ENCODE measurements at regions not wholly inside any gene's neighbourhood (a gene's known extent, or its start where the extent isn't known, plus 50 kb on each side); places are given as distances from the start of the nearest gene placed in this dataset.

- DNase-seq (ENCODE audit: low spot score), result no peak
- no peak overlapping the region for H4K91ac ChIP-seq (ENCODE audit: low read depth, low read length, poor library complexity)
- no peak overlapping the region for H2AFZ ChIP-seq (ENCODE audit: low read length)
- no peak overlapping the region for H4K8ac ChIP-seq (ENCODE audit: low read depth, low read length)
- H3K4ac ChIP-seq (ENCODE audit: low read length), result no peak overlapping the region
- H3K27me3 ChIP-seq (ENCODE audit: control insufficient read depth in 3 of 3, insufficient read depth in 3 of 3, low read depth in 1 of 3, low read length in 3 of 3), result no peaks in the 10 kb centered on the region
- no peak overlapping the region for H2BK5ac ChIP-seq (ENCODE audit: low read length)
- no peak overlapping the region for H3K14ac ChIP-seq (ENCODE audit: low read length)
- no peak overlapping the region for H3K4me2 ChIP-seq (ENCODE audit: insufficient read depth, low read length, poor library complexity, severe bottlenecking)
- H3K18ac ChIP-seq (ENCODE audit: low read length), result no peak overlapping the region
- H3K4me3 ChIP-seq (ENCODE audit: low read length in 2 of 2), result no peak overlapping the region
- WGBS, 2 donors (ENCODE audit: extremely low coverage in 2 of 2, insufficient read length in 2 of 2, insufficient replicate concordance in 1 of 2), result no CpG with 5 or more reads among the region's 4 CpGs
- H3K9me3 ChIP-seq (replicated peaks in 1 of 2; ENCODE audit: control insufficient read depth in 2 of 2, insufficient read depth in 1 of 2, low read depth in 1 of 2, low read length in 2 of 2), result no peaks in the 10 kb centered on the region
- peaks cover 0 to 6% of the 10 kb centered on the region in 2 donors for H3K4me1 ChIP-seq (ENCODE audit: control insufficient read depth in 2 of 2, insufficient read depth in 1 of 2, low read depth in 1 of 2, low read length in 2 of 2)
- H3K23ac ChIP-seq (ENCODE audit: low read depth, low read length, poor library complexity), result no peak overlapping the region
- no peaks in the 10 kb centered on the region for H3K36me3 ChIP-seq (replicated peaks in 1 of 2; ENCODE audit: control insufficient read depth in 2 of 2, insufficient read depth in 2 of 2, low read length in 2 of 2)
- H2BK12ac ChIP-seq (ENCODE audit: low read length), result no peak overlapping the region
- no peak overlapping the region for H3K9ac ChIP-seq (ENCODE audit: low read depth, low read length, poor library complexity)
- no peak overlapping the region for H2AK5ac ChIP-seq (ENCODE audit: low read depth, low read length)
- H2BK120ac ChIP-seq (ENCODE audit: low read depth, low read length), result no peak overlapping the region
- H3K79me1 ChIP-seq (ENCODE audit: low read depth, low read length), result no peaks in the 10 kb centered on the region
- no peak overlapping the region for H2BK15ac ChIP-seq (ENCODE audit: low read length)
- H3K27ac ChIP-seq (replicated peaks; ENCODE audit: low read length), result no peak overlapping the region
Observed at GRCh38 chr20:60565083-60565482, 606.9 kb downstream of the CDH26 start.

- WGBS, 2 donors (ENCODE audit: extremely low coverage in 2 of 2, insufficient read length in 2 of 2, insufficient replicate concordance in 1 of 2), result no CpG with 5 or more reads among the region's 5 CpGs
- H3K9me3 ChIP-seq (replicated peaks in 1 of 2; ENCODE audit: control insufficient read depth in 2 of 2, insufficient read depth in 1 of 2, low read depth in 1 of 2, low read length in 2 of 2), result no peaks in the 10 kb centered on the region
- no peaks in the 10 kb centered on the region for H3K79me1 ChIP-seq (ENCODE audit: low read depth, low read length)
- H2BK12ac ChIP-seq (ENCODE audit: low read length), result no peak overlapping the region
- no peak overlapping the region for H4K91ac ChIP-seq (ENCODE audit: low read depth, low read length, poor library complexity)
- H2AK5ac ChIP-seq (ENCODE audit: low read depth, low read length), result peak overlapping the region; percentile 33
- H2AFZ ChIP-seq (ENCODE audit: low read length), result no peak overlapping the region
- peak overlapping the region; percentile 6 for H2BK15ac ChIP-seq (ENCODE audit: low read length)
- H3K4me2 ChIP-seq (ENCODE audit: insufficient read depth, low read length, poor library complexity, severe bottlenecking), result no peak overlapping the region
- no peak overlapping the region for H4K8ac ChIP-seq (ENCODE audit: low read depth, low read length)
- H3K4me1 ChIP-seq (ENCODE audit: control insufficient read depth in 2 of 2, insufficient read depth in 1 of 2, low read depth in 1 of 2, low read length in 2 of 2), result peaks cover 0 to 6% of the 10 kb centered on the region in 2 donors
- H3K4ac ChIP-seq (ENCODE audit: low read length), result no peak overlapping the region
- DNase-seq (ENCODE audit: low spot score), result no peak
- H3K27ac ChIP-seq (replicated peaks; ENCODE audit: low read length), result no peak overlapping the region
- H3K14ac ChIP-seq (ENCODE audit: low read length), result no peak overlapping the region
- no peaks in the 10 kb centered on the region for H3K36me3 ChIP-seq (replicated peaks in 1 of 2; ENCODE audit: control insufficient read depth in 2 of 2, insufficient read depth in 2 of 2, low read length in 2 of 2)
- no peak overlapping the region for H2BK5ac ChIP-seq (ENCODE audit: low read length)
- no peak overlapping the region for H3K18ac ChIP-seq (ENCODE audit: low read length)
- H3K9ac ChIP-seq (ENCODE audit: low read depth, low read length, poor library complexity), result no peak overlapping the region
- H3K4me3 ChIP-seq (ENCODE audit: low read length in 2 of 2), result no peak overlapping the region
- no peaks in the 10 kb centered on the region for H3K27me3 ChIP-seq (ENCODE audit: control insufficient read depth in 3 of 3, insufficient read depth in 3 of 3, low read depth in 1 of 3, low read length in 3 of 3)
- H2BK120ac ChIP-seq (ENCODE audit: low read depth, low read length), result no peak overlapping the region
- no peak overlapping the region for H3K23ac ChIP-seq (ENCODE audit: low read depth, low read length, poor library complexity)
Observed at GRCh38 chr20:60565551-60565950, 607.3 kb downstream of the CDH26 start.

GRCh38 chr20:60569116-60569515 is 610.9 kb downstream of the CDH26 start:
- H3K4me2 ChIP-seq (ENCODE audit: insufficient read depth, low read length, poor library complexity, severe bottlenecking), result no peak overlapping the region
- H3K36me3 ChIP-seq (replicated peaks in 1 of 2; ENCODE audit: control insufficient read depth in 2 of 2, insufficient read depth in 2 of 2, low read length in 2 of 2), result no peaks in the 10 kb centered on the region
- no peak for DNase-seq (ENCODE audit: low spot score)
- H2BK120ac ChIP-seq (ENCODE audit: low read depth, low read length), result no peak overlapping the region
- H4K8ac ChIP-seq (ENCODE audit: low read depth, low read length), result no peak overlapping the region
- H3K9me3 ChIP-seq (replicated peaks in 1 of 2; ENCODE audit: control insufficient read depth in 2 of 2, insufficient read depth in 1 of 2, low read depth in 1 of 2, low read length in 2 of 2), result peaks cover 0 to 2% of the 10 kb centered on the region in 2 donors
- no peak overlapping the region for H3K14ac ChIP-seq (ENCODE audit: low read length)
- H3K79me1 ChIP-seq (ENCODE audit: low read depth, low read length), result no peaks in the 10 kb centered on the region
- H2BK5ac ChIP-seq (ENCODE audit: low read length), result no peak overlapping the region
- no peak overlapping the region for H3K9ac ChIP-seq (ENCODE audit: low read depth, low read length, poor library complexity)
- no peak overlapping the region for H2BK15ac ChIP-seq (ENCODE audit: low read length)
- no peak overlapping the region for H3K27ac ChIP-seq (replicated peaks; ENCODE audit: low read length)
- no CpG with 5 or more reads among the region's 6 CpGs for WGBS, 2 donors (ENCODE audit: extremely low coverage in 2 of 2, insufficient read length in 2 of 2, insufficient replicate concordance in 1 of 2)
- no peak overlapping the region for H3K23ac ChIP-seq (ENCODE audit: low read depth, low read length, poor library complexity)
- no peak overlapping the region for H3K4ac ChIP-seq (ENCODE audit: low read length)
- no peak overlapping the region for H2AFZ ChIP-seq (ENCODE audit: low read length)
- no peak overlapping the region for H2BK12ac ChIP-seq (ENCODE audit: low read length)
- H3K4me3 ChIP-seq (ENCODE audit: low read length in 2 of 2), result no peak overlapping the region
- no peaks in the 10 kb centered on the region for H3K27me3 ChIP-seq (ENCODE audit: control insufficient read depth in 3 of 3, insufficient read depth in 3 of 3, low read depth in 1 of 3, low read length in 3 of 3)
- no peak overlapping the region for H3K18ac ChIP-seq (ENCODE audit: low read length)
- H2AK5ac ChIP-seq (ENCODE audit: low read depth, low read length), result no peak overlapping the region
- H3K4me1 ChIP-seq (ENCODE audit: control insufficient read depth in 2 of 2, insufficient read depth in 1 of 2, low read depth in 1 of 2, low read length in 2 of 2), result peaks cover 0 to 6% of the 10 kb centered on the region in 2 donors
- no peak overlapping the region for H4K91ac ChIP-seq (ENCODE audit: low read depth, low read length, poor library complexity)

- Histone ChIP-seq H3K18ac (ENCODE audit: low read length) (no peak overlapping the region), H2BK15ac (ENCODE audit: low read length) (no peak overlapping the region), H4K8ac (ENCODE audit: low read depth, low read length) (no peak overlapping the region), H3K9me3 (replicated peaks in 1 of 2; ENCODE audit: control insufficient read depth in 2 of 2, insufficient read depth in 1 of 2, low read depth in 1 of 2, low read length in 2 of 2) (peaks cover 0 to 2% of the 10 kb centered on the region in 2 donors), H3K9ac (ENCODE audit: low read depth, low read length, poor library complexity) (no peak overlapping the region), H4K91ac (ENCODE audit: low read depth, low read length, poor library complexity) (no peak overlapping the region), H2AFZ (ENCODE audit: low read length) (no peak overlapping the region), H3K27me3 (ENCODE audit: control insufficient read depth in 3 of 3, insufficient read depth in 3 of 3, low read depth in 1 of 3, low read length in 3 of 3) (no peaks in the 10 kb centered on the region), H2BK5ac (ENCODE audit: low read length) (no peak overlapping the region), H3K4me3 (ENCODE audit: low read length in 2 of 2) (no peak overlapping the region), H3K4me1 (ENCODE audit: control insufficient read depth in 2 of 2, insufficient read depth in 1 of 2, low read depth in 1 of 2, low read length in 2 of 2) (no peaks in the 10 kb centered on the region), H3K4me2 (ENCODE audit: insufficient read depth, low read length, poor library complexity, severe bottlenecking) (no peak overlapping the region), H3K4ac (ENCODE audit: low read length) (no peak overlapping the region), H3K23ac (ENCODE audit: low read depth, low read length, poor library complexity) (no peak overlapping the region), H2BK120ac (ENCODE audit: low read depth, low read length) (no peak overlapping the region), H3K14ac (ENCODE audit: low read length) (no peak overlapping the region), H3K79me1 (ENCODE audit: low read depth, low read length) (no peaks in the 10 kb centered on the region), H2BK12ac (ENCODE audit: low read length) (no peak overlapping the region), H2AK5ac (ENCODE audit: low read depth, low read length) (no peak overlapping the region), H3K36me3 (replicated peaks in 1 of 2; ENCODE audit: control insufficient read depth in 2 of 2, insufficient read depth in 2 of 2, low read length in 2 of 2) (no peaks in the 10 kb centered on the region), H3K27ac (replicated peaks; ENCODE audit: low read length) (no peak overlapping the region)
- no CpG with 5 or more reads among the region's 11 CpGs for WGBS, 2 donors (ENCODE audit: extremely low coverage in 2 of 2, insufficient read length in 2 of 2, insufficient replicate concordance in 1 of 2)
- DNase-seq (ENCODE audit: low spot score), result no peak
Observed at GRCh38 chr20:60570481-60571277, 612.5 kb downstream of the CDH26 start.

Measured in neuronal stem cell (in vitro differentiated cells).